K562 (cell line): ENCODE measurements at regions not wholly inside any gene's neighbourhood (a gene's known extent, or its start where the extent isn't known, plus 50 kb on each side); places are given as distances from the start of the nearest gene placed in this dataset.

Experiments used
- ATAC-seq: fragments of 200-7000 bp; cut with Tn5 transposase; 3 replicates; pipeline ENCODE4 v1.9.1; 2020; ENCODE audit warnings: moderate library complexity
- BruUV-seq: library from RNA; stranded (reverse); fragments of 400-500 nt; replicated peaks from 2 replicates; lab custom pipeline; 2021; lab: Mats Ljungman, UMichigan
- CTCF ChIA-PET: fragments of 300-600 bp; formaldehyde crosslinking; extraction: SDS; loops from one replicate; lab custom pipeline; 2021; ENCODE audit warnings: low intra/inter-chr PET ratio; lab: Yijun Ruan, JAX
- POLR2A ChIA-PET: fragments of 300-600, 350-650 bp; sonication (Branson Sonifier 250); formaldehyde crosslinking; extraction: SDS; loops from one replicate; lab custom pipeline; 2021; ENCODE audit warnings: antibody characterized with exemption, inconsistent platforms; lab: Yijun Ruan, JAX
- DNase-seq, 4 experiments: peaks; one replicate each; pipeline versions ENCODE4 v3.0.0 to v3.0.0-alpha.2; 2011 to 2018; ENCODE audit warnings: low spot score in 3 of 4, mixed read lengths in 3 of 4; ENCODE audit errors: extremely low read depth in 1 of 4
- FAIRE-seq: peaks from 2 replicates; lab custom pipeline; 2011; peaks lifted over from hg19 to GRCh38; lab: Jason Lieb, UNC
- H2AFZ ChIP-seq: 2 replicates; pipeline ENCODE4 v1.6.0; 2011; ENCODE audit warnings: low read depth, low read length, control low read depth, inconsistent platforms
- H3K27ac ChIP-seq: fragments of 200-600 bp; 3 replicates; pipeline ENCODE4 v1.8.0; 2011; ENCODE audit warnings: low read depth, mild to moderate bottlenecking, control low read depth, inconsistent platforms, low read length, moderate library complexity, mixed read lengths; ENCODE audit errors: extremely low read depth
- H3K27me3 ChIP-seq, 2 experiments: fragments of 300-600 bp in 1 of 2; 2 replicates in 1 of 2; 3 replicates in 1 of 2; pipeline versions ENCODE4 v1.6.0 to v1.8.0; 2011; ENCODE audit warnings: inconsistent platforms in 2 of 2, low read length in 2 of 2, mild to moderate bottlenecking in 1 of 2, mixed read lengths in 1 of 2, moderate library complexity in 1 of 2; ENCODE audit not compliant: control insufficient read depth in 2 of 2, insufficient read depth in 2 of 2
- H3K36me3 ChIP-seq: fragments of 300-600 bp; 3 replicates; pipeline ENCODE4 v1.8.0; 2011; ENCODE audit warnings: mild to moderate bottlenecking, low read length, inconsistent platforms; ENCODE audit not compliant: control insufficient read depth, insufficient read depth
- H3K4me1 ChIP-seq, 2 experiments: fragments of 200-600 bp in 1 of 2; replicated peaks in 1 of 2; 2 replicates in 1 of 2; 3 replicates in 1 of 2; pipeline versions ENCODE4 v1.5.1 to v1.8.0; 2011; ENCODE audit warnings: inconsistent platforms in 2 of 2, low read length in 2 of 2, mild to moderate bottlenecking in 1 of 2, mixed read lengths in 1 of 2, moderate library complexity in 1 of 2; ENCODE audit not compliant: control insufficient read depth in 2 of 2, insufficient read depth in 2 of 2
- H3K4me2 ChIP-seq: 2 replicates; pipeline ENCODE4 v1.6.1; 2011; ENCODE audit warnings: low read length, control low read depth, inconsistent platforms, mixed read lengths; ENCODE audit not compliant: insufficient read depth
- H3K4me3 ChIP-seq: fragments of 200-600 bp; sonication (generic), shearing (Covaris generic); 2 replicates; pipeline ENCODE4 v1.5.1; 2016; ENCODE audit warnings: control low read depth, inconsistent platforms
- H3K79me2 ChIP-seq: fragments of 200-600 bp; 3 replicates; pipeline ENCODE4 v1.8.0; 2011; ENCODE audit warnings: low read length, inconsistent platforms; ENCODE audit not compliant: control insufficient read depth, insufficient read depth
- H3K9ac ChIP-seq, 2 experiments: 2 replicates each; pipeline versions ENCODE4 v1.6.0 to v1.6.1; 2011; ENCODE audit warnings: low read depth in 2 of 2, low read length in 2 of 2, control low read depth in 1 of 2, inconsistent platforms in 1 of 2, mild to moderate bottlenecking in 1 of 2, mixed read lengths in 1 of 2; ENCODE audit not compliant: insufficient read depth in 1 of 2
- H3K9me1 ChIP-seq: one replicate; pipeline ENCODE4 v1.6.0; 2011; ENCODE audit warnings: inconsistent platforms, mild to moderate bottlenecking, low read length, moderate library complexity; ENCODE audit not compliant: control insufficient read depth, insufficient read depth
- H3K9me3 ChIP-seq: replicated peaks from 2 replicates; pipeline ENCODE4 v1.5.1; 2011; ENCODE audit warnings: low read depth, low read length, inconsistent platforms; ENCODE audit not compliant: control insufficient read depth, insufficient read depth
- H4K20me1 ChIP-seq: replicated peaks from 2 replicates; pipeline ENCODE4 v1.6.1; 2011; ENCODE audit warnings: low read length, inconsistent platforms, mixed read lengths; ENCODE audit not compliant: control insufficient read depth, insufficient read depth
- ATF6 ChIP-seq: sonication (generic); formaldehyde crosslinking; IDR thresholded peaks from 2 replicates; pipeline ENCODE4 v1.4.0; 2020; ENCODE audit warnings: mild to moderate bottlenecking, missing genetic modification reagents
- CUX1 ChIP-seq: fragments of 200-800 bp; sonication (Bioruptor generic); IDR thresholded peaks from 2 replicates; pipeline ENCODE4 v1.6.1; 2016; ENCODE audit warnings: missing genetic modification characterization, missing compliant biosample characterization
- HSF4 ChIP-seq: fragments of 250-450 bp; sonication (Bioruptor Pico); IDR thresholded peaks from 2 replicates; pipeline ENCODE4 v2.1.2; 2022; ENCODE audit warnings: mild to moderate bottlenecking, moderate library complexity, borderline replicate concordance
- JUN ChIP-seq, 2 experiments: sonication (generic) in 1 of 2; formaldehyde crosslinking in 1 of 2; IDR thresholded peaks; 2 replicates each; pipeline versions ENCODE4 v1.6.1 to v1.8.0; 2012 to 2022; ENCODE audit warnings: borderline replicate concordance in 2 of 2, mild to moderate bottlenecking in 2 of 2, improper control_type of control experiment in 1 of 2, low read depth in 1 of 2, low read length in 1 of 2, missing genetic modification reagents in 1 of 2
- LARP7 ChIP-seq: fragments of 450-650 bp; IDR thresholded peaks from 2 replicates; pipeline ENCODE4 v1.6.1; 2016
- MEF2D ChIP-seq: conservative IDR thresholded peaks from 2 replicates; pipeline ENCODE4 v1.6.1; 2016; ENCODE audit warnings: low read depth, missing genetic modification characterization, missing compliant biosample characterization
- SAFB ChIP-seq: fragments of 200-400 bp; formaldehyde crosslinking; IDR thresholded peaks from 2 replicates; pipeline ENCODE4 v1.6.1; 2017; ENCODE audit warnings: low read depth, low read length, borderline replicate concordance
- TCF7L2 ChIP-seq: fragments of 150-350 bp; IDR thresholded peaks from 2 replicates; pipeline ENCODE4 v1.6.1; 2016; ENCODE audit warnings: low read depth, mild to moderate bottlenecking, low read length, moderate library complexity
- ZNF146 ChIP-seq: IDR thresholded peaks from one replicate; pipeline ENCODE4 v1.6.1; 2018; ENCODE audit warnings: missing compliant biosample characterization; ENCODE audit not compliant: unreplicated experiment
- ZNF174 ChIP-seq: fragments of 250-450 bp; sonication (Bioruptor Pico); IDR thresholded peaks from 2 replicates; pipeline ENCODE4 v1.4.0; 2020; ENCODE audit warnings: mild to moderate bottlenecking
- ZNF695 ChIP-seq: fragments of 450-650 bp; formaldehyde crosslinking; IDR thresholded peaks from 2 replicates; pipeline ENCODE4 v1.4.0; 2020; ENCODE audit warnings: mild to moderate bottlenecking, moderate library complexity
- WGBS: fragments of 100-300 bp; shearing (Covaris generic); methylation state at CpG from one replicate; pipeline ENCODE4 v1.1.6; 2016; ENCODE audit warnings: low coverage, mixed read lengths; ENCODE audit not compliant: insufficient coverage; ENCODE audit errors: missing lambda C conversion rate; 5-methylcytosine and 5-hydroxymethylcytosine counted together
- in situ Hi-C: fragments of 300-500 bp; cut with MboI; formaldehyde crosslinking; loops from 4 replicates; pipeline ENCODE4 v1.15.0; 2018; ENCODE audit warnings: inconsistent platforms, mixed read lengths
- intact Hi-C: fragments of 100-400 bp; cut with micrococcal nuclease; formaldehyde crosslinking; loops from 2 replicates; pipeline ENCODE4 v1.14.2; 2022

GRCh38 chr15:31237043-31237324 is 89.7 kb upstream of the KLF13 start:
- Histone ChIP-seq H3K9ac (no peak overlapping the region), H3K9me1 (no peaks in the 10 kb centered on the region), H3K4me3 (no peak overlapping the region), H3K36me3 (no peaks in the 10 kb centered on the region), H3K79me2 (no peaks in the 10 kb centered on the region), H3K4me2 (no peak overlapping the region), H3K27ac (no peak overlapping the region), H3K27me3 (peaks cover 2 to 32% of the 10 kb centered on the region in 2 experiments; a peak in 2 of 5 replicates), H2AFZ (no peak overlapping the region), H3K9me3 (no peaks in the 10 kb centered on the region), H3K4me1 (peaks cover 4% of the 10 kb centered on the region in 2 experiments; a peak in 4 of 5 replicates), H4K20me1 (0 out of 2 replicates have a peak, but pooled peaks cover 6% of the 10 kb centered on the region)
- ATAC-seq (no peak), DNase-seq (no peak), FAIRE-seq (no peak)
- in situ Hi-C loops (no loop called here), intact Hi-C loops (no loop called here)
- WGBS, result 5% methylated on average over 3 of the region's 3 CpGs
- ChIA-PET POLR2A (interaction anchor here (0.5 to 0.6 kb wide), 2 partner anchors 198 to 203 kb away, joined by 3 to 4 read pairs; no protein-coding TSS in a partner anchor), CTCF (no interaction called here)
- TF ChIP-seq ZNF174 (CRISPR knock-in tag), result no peak
- no peak for TF ChIP-seq JUN (IDR thresholded peaks at IDR 0.05; ENCODE audit: borderline replicate concordance, low read depth, low read length)
- no peak for TF ChIP-seq JUN (CRISPR knock-in tag; IDR thresholded peaks at IDR 0.05; ENCODE audit: borderline replicate concordance)
- no peak for TF ChIP-seq ZNF146
- TF ChIP-seq ZNF695 (CRISPR knock-in tag), result no peak
- TF ChIP-seq ATF6 (CRISPR knock-in tag), result no peak
- no peak for TF ChIP-seq CUX1
- no peak for TF ChIP-seq LARP7
- TF ChIP-seq SAFB, result no peak
- TF ChIP-seq HSF4 (CRISPR knock-in tag), result no peak
- TF ChIP-seq MEF2D (tag), result no peak
- TF ChIP-seq TCF7L2, result no peak
- BruUV-seq, result no TSS peak
